ENCODE measurements at regions not wholly inside any gene's neighbourhood (a gene's known extent, or its start where the extent isn't known, plus 50 kb on each side); places are given as distances from the start of the nearest gene placed in this dataset.

DNA sequence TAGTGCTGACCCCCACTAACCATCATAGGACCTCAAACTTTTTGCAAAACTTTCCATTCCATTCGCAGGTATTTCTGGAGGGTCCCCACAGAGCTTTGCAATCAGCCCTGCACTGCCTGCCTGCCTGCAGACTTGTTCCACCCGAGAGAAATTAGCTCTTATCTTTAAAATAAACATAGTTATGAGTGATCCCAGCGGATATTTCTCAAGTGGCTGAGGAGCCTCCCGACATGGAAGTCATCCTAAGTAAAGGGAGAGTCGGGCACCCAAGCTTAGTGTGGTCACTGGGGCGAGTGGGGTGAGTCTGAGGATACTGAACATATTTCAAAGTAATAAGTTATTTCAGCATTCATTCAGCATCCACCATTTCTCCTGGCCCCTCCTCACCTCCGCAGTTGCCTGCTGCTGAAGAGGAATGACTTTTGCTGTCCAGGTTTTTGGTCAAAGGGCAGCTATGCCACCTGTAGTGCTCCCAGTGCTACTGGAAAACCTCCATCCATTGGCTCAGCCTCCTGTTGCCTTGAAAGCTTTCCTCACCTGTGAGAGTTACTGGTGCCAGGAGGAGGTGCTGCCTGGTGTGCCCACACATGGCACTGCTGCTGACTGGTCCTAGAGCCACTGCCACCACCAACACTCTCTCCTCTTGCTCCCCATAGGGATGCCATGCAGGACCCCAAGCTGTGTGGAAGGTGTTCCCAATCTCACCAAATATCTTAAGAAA is 89.7 kb upstream of the PCSK1 start:
- no peak for DNase-seq (ENCODE audit: insufficient read length, low spot score, missing footprints)
- H3K79me2 ChIP-seq (ENCODE audit: insufficient read depth, low read length), result no peaks in the 10 kb centered on the region

GRCh38 chr5:96527768-96528661 is 95.0 kb upstream of the PCSK1 start:
- H2AFZ ChIP-seq (ENCODE audit: low read length), result no peak overlapping the region
- H3K27me3 ChIP-seq (ENCODE audit: insufficient read depth, low read length), result no peaks in the 10 kb centered on the region
- H4K20me1 ChIP-seq (ENCODE audit: insufficient read depth, low read length), result no peaks in the 10 kb centered on the region
- no peak overlapping the region for H3K4me2 ChIP-seq (ENCODE audit: insufficient read depth, low read length)
- DNase-seq (ENCODE audit: insufficient read length, low spot score, missing footprints), result no peak
- no peaks in the 10 kb centered on the region for H3K9me3 ChIP-seq (ENCODE audit: low read depth, low read length)
- no peak overlapping the region for H3K27ac ChIP-seq (ENCODE audit: low read depth, low read length)
- TF ChIP-seq, protein P1, sequence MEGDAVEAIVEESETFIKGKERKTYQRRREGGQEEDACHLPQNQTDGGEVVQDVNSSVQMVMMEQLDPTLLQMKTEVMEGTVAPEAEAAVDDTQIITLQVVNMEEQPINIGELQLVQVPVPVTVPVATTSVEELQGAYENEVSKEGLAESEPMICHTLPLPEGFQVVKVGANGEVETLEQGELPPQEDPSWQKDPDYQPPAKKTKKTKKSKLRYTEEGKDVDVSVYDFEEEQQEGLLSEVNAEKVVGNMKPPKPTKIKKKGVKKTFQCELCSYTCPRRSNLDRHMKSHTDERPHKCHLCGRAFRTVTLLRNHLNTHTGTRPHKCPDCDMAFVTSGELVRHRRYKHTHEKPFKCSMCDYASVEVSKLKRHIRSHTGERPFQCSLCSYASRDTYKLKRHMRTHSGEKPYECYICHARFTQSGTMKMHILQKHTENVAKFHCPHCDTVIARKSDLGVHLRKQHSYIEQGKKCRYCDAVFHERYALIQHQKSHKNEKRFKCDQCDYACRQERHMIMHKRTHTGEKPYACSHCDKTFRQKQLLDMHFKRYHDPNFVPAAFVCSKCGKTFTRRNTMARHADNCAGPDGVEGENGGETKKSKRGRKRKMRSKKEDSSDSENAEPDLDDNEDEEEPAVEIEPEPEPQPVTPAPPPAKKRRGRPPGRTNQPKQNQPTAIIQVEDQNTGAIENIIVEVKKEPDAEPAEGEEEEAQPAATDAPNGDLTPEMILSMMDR (IDR thresholded peaks at IDR 0.05; ENCODE audit: extremely low read depth, low read depth, low read length), result no peak
- H3K79me2 ChIP-seq (ENCODE audit: insufficient read depth, low read length), result no peaks in the 10 kb centered on the region
- H3K4me3 ChIP-seq (ENCODE audit: insufficient read depth, low read length), result no peak overlapping the region
- no peaks in the 10 kb centered on the region for H3K36me3 ChIP-seq (ENCODE audit: insufficient read depth, low read length)
- no peaks in the 10 kb centered on the region for H3K4me1 ChIP-seq (ENCODE audit: insufficient read depth, low read length)

More for the DNA sequence above, 89.7 kb upstream of the PCSK1 start:
- Histone ChIP-seq H3K4me3 (ENCODE audit: insufficient read depth, low read length) (no peak overlapping the region), H3K27ac (ENCODE audit: low read depth, low read length) (no peak overlapping the region), H3K27me3 (ENCODE audit: insufficient read depth, low read length) (no peaks in the 10 kb centered on the region), H2AFZ (ENCODE audit: low read length) (no peak overlapping the region), H3K4me2 (ENCODE audit: insufficient read depth, low read length) (no peak overlapping the region), H4K20me1 (ENCODE audit: insufficient read depth, low read length) (no peaks in the 10 kb centered on the region), H3K4me1 (ENCODE audit: insufficient read depth, low read length) (no peaks in the 10 kb centered on the region), H3K9me3 (ENCODE audit: low read depth, low read length) (no peaks in the 10 kb centered on the region), H3K36me3 (ENCODE audit: insufficient read depth, low read length) (no peaks in the 10 kb centered on the region)
- TF ChIP-seq, protein P1 (IDR thresholded peaks at IDR 0.05; ENCODE audit: extremely low read depth, low read depth, low read length), result no peak

GRCh38 chr5:96528826-96529474 is 95.9 kb upstream of the PCSK1 start:
- Histone ChIP-seq H3K4me3 (ENCODE audit: insufficient read depth, low read length) (no peak overlapping the region), H3K79me2 (ENCODE audit: insufficient read depth, low read length) (no peaks in the 10 kb centered on the region), H2AFZ (ENCODE audit: low read length) (no peak overlapping the region), H3K36me3 (ENCODE audit: insufficient read depth, low read length) (no peaks in the 10 kb centered on the region), H3K27ac (ENCODE audit: low read depth, low read length) (no peak overlapping the region), H3K4me1 (ENCODE audit: insufficient read depth, low read length) (no peaks in the 10 kb centered on the region), H3K9me3 (ENCODE audit: low read depth, low read length) (no peaks in the 10 kb centered on the region), H4K20me1 (ENCODE audit: insufficient read depth, low read length) (no peaks in the 10 kb centered on the region), H3K27me3 (ENCODE audit: insufficient read depth, low read length) (no peaks in the 10 kb centered on the region), H3K4me2 (ENCODE audit: insufficient read depth, low read length) (no peak overlapping the region)
- no peak for DNase-seq (ENCODE audit: insufficient read length, low spot score, missing footprints)
- TF ChIP-seq, protein P1 (IDR thresholded peaks at IDR 0.05; ENCODE audit: extremely low read depth, low read depth, low read length), result no peak
